Thyroid gland (tissue), 4 donors: ENCODE measurements at regions not wholly inside any gene's neighbourhood (a gene's known extent, or its start where the extent isn't known, plus 50 kb on each side); places are given as distances from the start of the nearest gene placed in this dataset.

Experiments
- DNase-seq, 2 donors: peaks; one replicate each; pipeline ENCODE4 v3.0.0-alpha.2; 2019
- H3K27ac ChIP-seq, 3 donors: fragments of 200-600 bp; sonication (generic); 1 replicate in 2 of 3; 2 replicates in 1 of 3; pipeline ENCODE4 v1.5.1; 2016 to 2019; ENCODE audit warnings: mild to moderate bottlenecking in 1 of 3, moderate library complexity in 1 of 3
- H3K27me3 ChIP-seq: fragments of 200-600 bp; sonication (generic); one replicate; pipeline ENCODE4 v1.5.1; 2019
- H3K36me3 ChIP-seq, 2 donors: fragments of 200-600 bp; sonication (generic); one replicate each; pipeline ENCODE4 v1.5.1; 2016 to 2019
- H3K4me1 ChIP-seq, 2 donors: fragments of 200-600 bp; sonication (generic); one replicate each; pipeline ENCODE4 v1.5.1; 2017 to 2019
- H3K4me3 ChIP-seq, 3 donors: fragments of 200-600 bp; sonication (generic); replicated peaks in 1 of 3; 1 replicate in 2 of 3; 2 replicates in 1 of 3; pipeline ENCODE4 v1.5.1; 2016; ENCODE audit warnings: mild to moderate bottlenecking in 1 of 3
- H3K9me3 ChIP-seq: fragments of 200-600 bp; sonication (generic); one replicate; pipeline ENCODE4 v1.5.1; 2017
- POLR2A ChIP-seq, 2 donors: fragments of 450-650 bp; IDR thresholded peaks; one replicate each; pipeline ENCODE4 v1.6.1; 2017; ENCODE audit warnings: antibody characterized with exemption in 2 of 2, mild to moderate bottlenecking in 2 of 2, moderate library complexity in 1 of 2
- WGBS, 2 donors: methylation state at CpG; one replicate each; pipeline ENCODE4 v1.1.5; 2017; 5-methylcytosine and 5-hydroxymethylcytosine counted together
- intact Hi-C: fragments of 100-400 bp; cut with DNase I; formaldehyde crosslinking; loops from one replicate; pipeline ENCODE4 v1.15.1; 2023
- TF ChIP-seq, protein P1 (sequence below), 6 experiments: fragments of 200-600 bp in 3 of 6; fragments of 450-650 bp in 3 of 6; sonication (generic) in 3 of 6; IDR thresholded peaks; one replicate each; pipeline ENCODE4 v1.5.1; 2016 to 2019; ENCODE audit warnings: antibody characterized with exemption in 6 of 6, mild to moderate bottlenecking in 2 of 6, inconsistent platforms in 1 of 6, moderate library complexity in 1 of 6

DNA sequence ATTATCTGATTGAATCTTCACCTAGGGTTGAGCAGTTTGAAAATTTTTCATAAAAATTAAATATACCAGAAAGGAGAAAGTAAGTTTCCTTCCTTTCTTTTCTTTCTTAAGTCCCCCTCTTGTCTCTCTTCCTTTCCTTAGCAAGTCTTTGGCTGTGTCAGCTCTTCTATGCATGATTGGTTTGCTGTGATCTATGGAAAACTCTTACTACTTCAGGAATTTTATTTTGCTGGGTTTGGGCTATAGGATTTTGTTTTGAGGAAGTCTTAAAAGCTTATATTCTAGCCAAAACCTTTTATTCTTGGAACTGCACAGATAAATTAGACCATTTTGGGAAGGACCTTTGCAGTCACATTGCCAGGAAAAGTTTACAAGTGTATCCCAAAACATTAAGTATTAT, 173.4 kb upstream of the CITED2 start:
- Histone ChIP-seq H3K27ac (no peak overlapping the region), H3K27me3 (no peaks in the 10 kb centered on the region), H3K9me3 (no peaks in the 10 kb centered on the region), H3K4me1 (peaks cover 32 to 39% of the 10 kb centered on the region in 2 donors), H3K4me3 (no peak overlapping the region), H3K36me3 (no peaks in the 10 kb centered on the region)
- TF ChIP-seq, protein P1, sequence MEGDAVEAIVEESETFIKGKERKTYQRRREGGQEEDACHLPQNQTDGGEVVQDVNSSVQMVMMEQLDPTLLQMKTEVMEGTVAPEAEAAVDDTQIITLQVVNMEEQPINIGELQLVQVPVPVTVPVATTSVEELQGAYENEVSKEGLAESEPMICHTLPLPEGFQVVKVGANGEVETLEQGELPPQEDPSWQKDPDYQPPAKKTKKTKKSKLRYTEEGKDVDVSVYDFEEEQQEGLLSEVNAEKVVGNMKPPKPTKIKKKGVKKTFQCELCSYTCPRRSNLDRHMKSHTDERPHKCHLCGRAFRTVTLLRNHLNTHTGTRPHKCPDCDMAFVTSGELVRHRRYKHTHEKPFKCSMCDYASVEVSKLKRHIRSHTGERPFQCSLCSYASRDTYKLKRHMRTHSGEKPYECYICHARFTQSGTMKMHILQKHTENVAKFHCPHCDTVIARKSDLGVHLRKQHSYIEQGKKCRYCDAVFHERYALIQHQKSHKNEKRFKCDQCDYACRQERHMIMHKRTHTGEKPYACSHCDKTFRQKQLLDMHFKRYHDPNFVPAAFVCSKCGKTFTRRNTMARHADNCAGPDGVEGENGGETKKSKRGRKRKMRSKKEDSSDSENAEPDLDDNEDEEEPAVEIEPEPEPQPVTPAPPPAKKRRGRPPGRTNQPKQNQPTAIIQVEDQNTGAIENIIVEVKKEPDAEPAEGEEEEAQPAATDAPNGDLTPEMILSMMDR (IDR thresholded peaks at IDR 0.05): no peak
- TF ChIP-seq POLR2A (IDR thresholded peaks at IDR 0.05): no peak
- DNase-seq: no peak
- intact Hi-C loops: no loop called here

DNA sequence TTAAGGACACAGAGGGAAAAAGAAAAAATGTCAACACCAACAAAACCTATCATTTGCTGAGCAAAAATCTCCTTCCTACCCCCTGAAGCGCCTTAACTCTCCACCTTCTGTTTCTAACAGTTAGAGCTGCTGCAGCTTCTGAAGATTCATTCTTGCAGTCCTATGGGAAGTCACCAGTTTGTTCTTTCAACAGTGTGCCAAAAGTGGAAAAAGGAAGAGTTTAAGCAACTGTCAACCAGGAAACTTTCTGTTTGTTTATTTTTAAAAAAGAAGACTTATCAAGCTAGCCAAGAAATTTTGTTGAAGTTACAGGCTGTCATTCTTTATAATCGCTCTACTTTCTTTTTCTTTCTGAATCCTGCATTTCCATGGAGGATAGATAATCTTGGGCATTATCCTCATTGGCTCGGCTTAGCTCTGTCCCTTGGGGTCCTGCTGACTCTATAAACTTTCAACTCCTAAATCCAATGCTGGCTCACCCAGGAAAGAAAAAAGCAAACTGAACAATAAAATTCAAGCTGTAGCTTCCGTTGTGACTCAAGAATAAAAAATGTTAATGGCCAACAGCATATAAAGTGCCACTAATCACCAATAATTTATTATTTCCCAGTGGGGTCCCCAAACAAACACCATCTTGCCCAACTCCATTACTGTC, 172.8 kb upstream of the CITED2 start:
- Histone ChIP-seq H3K27me3 (no peaks in the 10 kb centered on the region), H3K4me3 (no peak overlapping the region), H3K4me1 (peaks cover 32 to 39% of the 10 kb centered on the region in 2 donors), H3K36me3 (no peaks in the 10 kb centered on the region), H3K9me3 (no peaks in the 10 kb centered on the region), H3K27ac (peak overlapping the region in 1 of 3 donors; percentile 74)
- DNase-seq: no peak
- TF ChIP-seq, protein P1 (IDR thresholded peaks at IDR 0.05): no peak
- no peak for TF ChIP-seq POLR2A (IDR thresholded peaks at IDR 0.05)
- intact Hi-C loops: no loop called here
- WGBS, 2 donors: 57 to 63% methylated on average over 4 of the region's 4 CpGs

DNA sequence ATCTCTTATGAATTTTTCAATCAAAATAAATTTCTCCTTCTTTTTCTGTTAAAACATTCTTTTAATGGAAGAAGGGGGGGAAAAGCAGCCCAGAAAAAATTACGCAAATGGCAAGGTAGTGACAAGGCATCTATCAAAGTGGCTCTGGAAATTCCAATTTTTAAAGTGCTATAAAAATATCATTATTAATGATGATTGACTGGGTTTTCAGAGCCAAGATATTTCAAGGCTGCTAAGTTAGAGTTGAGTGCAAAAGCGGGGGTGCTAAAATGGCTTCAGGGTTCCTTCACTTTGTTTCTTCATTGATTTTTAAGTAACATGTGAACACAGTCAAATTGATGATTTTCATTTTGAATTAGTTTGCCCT, 171.6 kb upstream of the CITED2 start:
- Histone ChIP-seq H3K27ac (peak overlapping the region; percentile 11 to 74 (median 62)), H3K27me3 (no peaks in the 10 kb centered on the region), H3K4me3 (no peak overlapping the region), H3K9me3 (no peaks in the 10 kb centered on the region), H3K36me3 (no peaks in the 10 kb centered on the region), H3K4me1 (peaks cover 32 to 41% of the 10 kb centered on the region in 2 donors)
- intact Hi-C loops: no loop called here
- DNase-seq: no peak
- 88 to 90% methylated on average over 2 of the region's 2 CpGs for WGBS, 2 donors
- TF ChIP-seq, protein P1 (IDR thresholded peaks at IDR 0.05): no peak
- no peak for TF ChIP-seq POLR2A (IDR thresholded peaks at IDR 0.05)

DNA sequence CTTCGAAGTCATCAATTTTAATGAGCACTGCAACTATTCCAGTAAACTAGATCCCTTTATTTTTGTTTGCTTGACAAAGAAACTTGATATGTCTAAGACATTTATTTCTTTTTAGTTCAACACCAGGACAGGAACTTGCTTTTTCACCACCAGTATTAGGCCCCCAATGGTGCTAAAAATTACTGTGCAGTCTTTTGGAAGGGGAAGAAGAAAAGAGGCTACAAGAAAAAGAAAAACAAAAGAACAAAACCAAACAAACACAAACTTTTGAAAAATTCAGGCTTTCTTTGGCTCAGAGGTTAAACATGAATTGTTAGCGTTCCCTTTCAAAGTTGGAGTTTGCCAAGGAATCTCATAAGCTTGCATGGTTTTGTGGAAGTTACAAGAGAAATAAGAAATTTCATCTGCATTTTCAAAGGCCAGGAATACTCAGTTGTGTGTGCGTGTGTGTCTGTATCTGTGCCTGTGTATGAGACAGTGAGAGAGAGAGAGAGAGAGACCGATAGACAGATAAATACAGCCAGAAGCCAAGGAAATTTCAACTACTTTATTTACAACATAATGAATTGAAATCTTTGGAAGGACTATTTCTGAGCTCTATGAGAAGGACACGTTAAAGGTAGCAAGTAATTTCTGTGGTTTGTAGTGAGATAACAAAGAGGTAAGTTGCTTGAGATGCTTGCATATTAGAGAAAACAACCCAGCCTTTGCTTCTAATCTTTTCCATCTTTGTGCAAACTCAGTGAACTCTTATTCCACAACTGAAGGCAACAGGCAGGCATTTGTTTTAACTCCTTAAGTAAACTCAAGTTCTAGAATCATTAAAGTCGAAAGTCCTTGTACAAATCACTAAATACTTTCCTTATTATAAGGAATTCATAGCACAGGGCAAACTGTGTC, 171.0 kb upstream of the CITED2 start:
- 29 to 40% methylated on average over 6 of the region's 6 CpGs for WGBS, 2 donors
- intact Hi-C loops: no loop called here
- H3K4me1 ChIP-seq: peaks cover 35 to 48% of the 10 kb centered on the region in 2 donors
- no peaks in the 10 kb centered on the region for H3K36me3 ChIP-seq
- H3K9me3 ChIP-seq: no peaks in the 10 kb centered on the region
- no peak overlapping the region for H3K4me3 ChIP-seq
- H3K27ac ChIP-seq: peak overlapping the region; percentile 11 to 74 (median 62)
- DNase-seq: no peak
- TF ChIP-seq, protein P1 (IDR thresholded peaks at IDR 0.05): no peak
- no peak for TF ChIP-seq POLR2A (IDR thresholded peaks at IDR 0.05)
- no peaks in the 10 kb centered on the region for H3K27me3 ChIP-seq

DNA sequence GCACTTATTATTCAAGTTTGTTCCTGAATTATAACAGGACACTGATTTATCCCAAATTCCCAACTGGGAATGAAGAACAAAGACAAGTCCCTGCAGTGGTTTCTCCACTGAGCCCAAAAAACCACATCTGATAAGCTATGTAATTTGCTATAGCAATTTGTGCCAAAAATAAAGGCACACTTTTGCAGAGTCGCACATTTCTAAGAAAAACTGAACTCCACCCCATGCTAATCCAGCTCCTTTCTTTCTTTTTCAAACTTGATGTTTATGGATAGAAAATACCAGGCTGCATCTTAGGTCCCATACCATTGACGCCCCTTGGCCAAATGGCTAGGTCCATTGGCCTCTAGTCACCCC, 170.2 kb upstream of the CITED2 start:
- Histone ChIP-seq H3K27me3 (no peaks in the 10 kb centered on the region), H3K4me1 (peaks cover 35 to 48% of the 10 kb centered on the region in 2 donors), H3K27ac (peak overlapping the region in 2 of 3 donors; percentile 62 to 74), H3K4me3 (no peak overlapping the region), H3K36me3 (no peaks in the 10 kb centered on the region), H3K9me3 (no peaks in the 10 kb centered on the region)
- TF ChIP-seq, protein P1 (IDR thresholded peaks at IDR 0.05): no peak
- no peak for TF ChIP-seq POLR2A (IDR thresholded peaks at IDR 0.05)
- intact Hi-C loops: no loop called here
- WGBS, 2 donors: 71 to 76% methylated on average over 2 of the region's 2 CpGs
- DNase-seq: no peak
